C4-2B (cell line): ENCODE measurements at regions not wholly inside any gene's neighbourhood (a gene's known extent, or its start where the extent isn't known, plus 50 kb on each side); places are given as distances from the start of the nearest gene placed in this dataset.

Source experiments
- CTCF ChIP-seq: fragments of 450-650 bp; conservative IDR thresholded peaks from 2 replicates; pipeline ENCODE4 v1.5.1; 2017; ENCODE audit warnings: mild to moderate bottlenecking
- ZFX ChIP-seq: fragments of 450-650 bp; IDR thresholded peaks from 2 replicates; pipeline ENCODE4 v1.6.1; 2017

GRCh38 chr14:81834308-81834707 is 300.7 kb upstream of the SEL1L start:
- no peak for TF ChIP-seq CTCF
- no peak for TF ChIP-seq ZFX
